ENCODE measurements at regions not wholly inside any gene's neighbourhood (a gene's known extent, or its start where the extent isn't known, plus 50 kb on each side); places are given as distances from the start of the nearest gene placed in this dataset.
A peak's percentile ranks its signal among the peaks of the same experiment; 100 is the strongest.

GRCh38 chr5:3394891-3395599 lies 200.6 kb upstream of the IRX1 start:
- peaks cover 31% of the 10 kb centered on the region for H3K27me3 Mint-ChIP-seq

GRCh38 chr5:3393920-3394597 lies 201.6 kb upstream of the IRX1 start:
- no peak for TF ChIP-seq CTCF (conservative IDR thresholded peaks at IDR 0.05)
- H3K9me3 Mint-ChIP-seq, result no peaks in the 10 kb centered on the region
- no peak overlapping the region for H3K27ac Mint-ChIP-seq
- peaks cover 33% of the 10 kb centered on the region for H3K27me3 Mint-ChIP-seq
- DNase-seq (ENCODE audit: extremely low spot score, unreplicated experiment), result no peak
- H3K36me3 Mint-ChIP-seq, result no peaks in the 10 kb centered on the region
- H3K4me1 Mint-ChIP-seq (ENCODE audit: unreplicated experiment), result peaks cover 18% of the 10 kb centered on the region
- H3K4me3 Mint-ChIP-seq, result no peak overlapping the region

More at GRCh38 chr5:3394891-3395599, 200.6 kb upstream of the IRX1 start:
- Mint-ChIP-seq H3K27ac (no peak overlapping the region), H3K36me3 (no peaks in the 10 kb centered on the region), H3K4me1 (ENCODE audit: unreplicated experiment) (peaks cover 11% of the 10 kb centered on the region), H3K4me3 (peak overlapping the region; percentile 58), H3K9me3 (peaks cover 9% of the 10 kb centered on the region)
- no peak for DNase-seq (ENCODE audit: extremely low spot score, unreplicated experiment)
- TF ChIP-seq CTCF (conservative IDR thresholded peaks at IDR 0.05), result no peak

GRCh38 chr5:3393122-3393919 lies 202.3 kb upstream of the IRX1 start:
- peaks cover 34% of the 10 kb centered on the region for H3K27me3 Mint-ChIP-seq
- no peak overlapping the region for H3K4me3 Mint-ChIP-seq
- H3K27ac Mint-ChIP-seq, result no peak overlapping the region
- no peak for DNase-seq (ENCODE audit: extremely low spot score, unreplicated experiment)
- no peaks in the 10 kb centered on the region for H3K9me3 Mint-ChIP-seq
- H3K4me1 Mint-ChIP-seq (ENCODE audit: unreplicated experiment), result peaks cover 19% of the 10 kb centered on the region
- H3K36me3 Mint-ChIP-seq, result no peaks in the 10 kb centered on the region
- TF ChIP-seq CTCF (conservative IDR thresholded peaks at IDR 0.05), result no peak

GRCh38 chr5:3392306-3392939 lies 203.2 kb upstream of the IRX1 start:
- no peak for DNase-seq (ENCODE audit: extremely low spot score, unreplicated experiment)
- Mint-ChIP-seq H3K4me3 (no peak overlapping the region), H3K4me1 (ENCODE audit: unreplicated experiment) (peaks cover 19% of the 10 kb centered on the region), H3K9me3 (no peaks in the 10 kb centered on the region), H3K27ac (no peak overlapping the region), H3K36me3 (no peaks in the 10 kb centered on the region), H3K27me3 (peaks cover 34% of the 10 kb centered on the region)
- TF ChIP-seq CTCF (conservative IDR thresholded peaks at IDR 0.05), result no peak

GRCh38 chr5:3391210-3391609 lies 204.4 kb upstream of the IRX1 start:
- H3K36me3 Mint-ChIP-seq, result no peaks in the 10 kb centered on the region
- DNase-seq (ENCODE audit: extremely low spot score, unreplicated experiment), result no peak
- no peak overlapping the region for H3K4me3 Mint-ChIP-seq
- no peaks in the 10 kb centered on the region for H3K9me3 Mint-ChIP-seq
- no peak overlapping the region for H3K27ac Mint-ChIP-seq
- H3K27me3 Mint-ChIP-seq, result peaks cover 37% of the 10 kb centered on the region
- TF ChIP-seq CTCF (conservative IDR thresholded peaks at IDR 0.05), result no peak
- peaks cover 21% of the 10 kb centered on the region for H3K4me1 Mint-ChIP-seq (ENCODE audit: unreplicated experiment)

Measured in type B pancreatic cell (in vitro differentiated cells).